CD4-positive, alpha-beta T cell treated with Interleukin-12 subunit alpha and Interleukin-12 subunit beta, for 1 hour (primary cell): ENCODE measurements at regions not wholly inside any gene's neighbourhood (a gene's known extent, or its start where the extent isn't known, plus 50 kb on each side); places are given as distances from the start of the nearest gene placed in this dataset.

ENCODE experiments used
- DNase-seq: peaks from one replicate; pipeline ENCODE4 v3.0.0-alpha.2; 2020

- DNase-seq, result no peak
Measured at GRCh38 chr7:12136523-12136922, 74.6 kb upstream of the TMEM106B start.

- no peak for DNase-seq
Measured at GRCh38 chr7:12137283-12137682, 73.8 kb upstream of the TMEM106B start.

GRCh38 chr7:12138421-12138820, 72.7 kb upstream of the TMEM106B start:
- no peak for DNase-seq

GRCh38 chr7:12139416-12139815, 71.7 kb upstream of the TMEM106B start:
- DNase-seq, result no peak

- DNase-seq, result no peak
Measured at GRCh38 chr7:12146813-12147212, 64.3 kb upstream of the TMEM106B start.

DNA sequence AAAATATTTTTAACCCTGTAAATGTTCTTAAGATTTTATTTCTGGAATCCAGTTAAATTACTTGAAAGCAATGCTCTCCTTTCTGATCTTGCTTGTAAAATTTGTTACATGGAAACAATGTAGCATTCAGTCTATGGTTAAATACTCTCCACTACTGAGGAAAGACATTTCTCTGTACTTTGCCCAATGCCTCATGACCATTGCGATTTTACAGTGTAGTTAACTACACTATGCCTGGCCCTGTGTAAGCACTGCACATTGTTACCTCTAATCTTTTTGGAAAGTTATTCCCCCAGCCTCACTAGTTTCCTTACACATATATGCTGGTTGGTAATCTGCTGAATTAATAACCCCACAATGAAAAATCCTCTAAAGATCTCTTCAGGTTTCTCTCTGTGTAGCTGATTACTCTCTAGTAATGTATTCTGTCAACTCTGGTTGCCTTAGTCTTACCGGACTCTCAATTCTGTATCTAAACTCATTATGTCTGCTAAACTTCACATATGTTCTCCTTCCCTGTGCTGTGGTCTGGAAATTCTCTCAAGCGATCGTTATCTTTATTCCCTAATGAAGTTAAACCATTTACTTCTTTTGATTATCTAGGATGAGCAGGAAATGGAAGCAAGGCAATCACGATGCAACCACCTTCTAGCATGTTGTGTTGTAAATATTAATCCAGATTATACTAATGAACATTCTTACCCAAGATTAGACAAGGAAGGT, 58.7 kb upstream of the TMEM106B start:
- DNase-seq, result no peak

- no peak for DNase-seq
Measured at GRCh38 chr7:12154119-12154518, 57.0 kb upstream of the TMEM106B start.

- DNase-seq, result no peak
Measured at GRCh38 chr7:12157517-12157916, 53.6 kb upstream of the TMEM106B start.

- no peak for DNase-seq
Measured at GRCh38 chr7:12158334-12159060, 52.6 kb upstream of the TMEM106B start.

DNA sequence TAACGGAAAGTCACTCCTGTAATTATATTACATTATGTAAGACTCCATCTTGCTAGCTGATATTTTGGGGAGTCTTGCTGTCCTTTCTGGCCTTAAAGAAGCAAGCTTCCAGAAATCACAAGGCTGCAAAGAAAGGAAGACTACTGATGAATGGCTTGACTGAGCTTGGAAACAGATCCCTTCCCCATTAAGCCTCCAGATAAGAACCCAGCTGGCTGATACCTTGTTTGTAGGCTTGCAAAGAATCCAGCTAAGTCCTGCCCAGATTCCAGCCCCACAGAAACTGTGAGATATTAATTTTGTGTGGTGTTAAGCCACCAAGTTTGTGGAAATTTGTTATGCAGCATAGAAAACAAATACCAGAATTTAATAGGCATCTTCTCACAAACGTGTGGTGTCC, 49.9 kb upstream of the TMEM106B start:
- DNase-seq, result no peak
